Left ventricle myocardium superior (tissue), 1 donor: ENCODE measurements at regions not wholly inside any gene's neighbourhood (a gene's known extent, or its start where the extent isn't known, plus 50 kb on each side); places are given as distances from the start of the nearest gene placed in this dataset.
A peak's percentile ranks its signal among the peaks of the same experiment; 100 is the strongest.

Experiments
- ATAC-seq: fragments of 200-7000 bp; cut with Tn5 transposase; one replicate; pipeline ENCODE4 v1.9.1; 2020; ENCODE audit warnings: mild to moderate bottlenecking, moderate library complexity
- DNase-seq: peaks from one replicate; pipeline ENCODE4 v3.0.0-alpha.2; 2020
- intact Hi-C: fragments of 100-400 bp; cut with micrococcal nuclease; formaldehyde crosslinking; loops from one replicate; pipeline ENCODE4 v1.11.0; 2022
- donor health status: DM: no; HTN: yes; CAD: no; lungs with severe emphysema.

- no peak for DNase-seq
- ATAC-seq, result no peak
- intact Hi-C loops, result no loop called here
These were observed 78.7 kb upstream of the PROK2 start for GRCh38 chr3:71863563-71864190.

GRCh38 chr3:71862371-71863140 lies 77.6 kb upstream of the PROK2 start:
- intact Hi-C loops, result no loop called here
- DNase-seq (no peak), ATAC-seq (no peak)

- intact Hi-C loops, result no loop called here
- peak; percentile 73 for ATAC-seq
- DNase-seq, result no peak
These were observed 74.2 kb upstream of the PROK2 start for GRCh38 chr3:71859123-71859519.

GRCh38 chr3:71858503-71859122 lies 73.7 kb upstream of the PROK2 start:
- DNase-seq (no peak), ATAC-seq (no peak)
- intact Hi-C loops, result no loop called here

GRCh38 chr3:71857956-71858355 lies 73.0 kb upstream of the PROK2 start:
- no peak for ATAC-seq
- DNase-seq, result no peak
- intact Hi-C loops, result no loop called here

DNA sequence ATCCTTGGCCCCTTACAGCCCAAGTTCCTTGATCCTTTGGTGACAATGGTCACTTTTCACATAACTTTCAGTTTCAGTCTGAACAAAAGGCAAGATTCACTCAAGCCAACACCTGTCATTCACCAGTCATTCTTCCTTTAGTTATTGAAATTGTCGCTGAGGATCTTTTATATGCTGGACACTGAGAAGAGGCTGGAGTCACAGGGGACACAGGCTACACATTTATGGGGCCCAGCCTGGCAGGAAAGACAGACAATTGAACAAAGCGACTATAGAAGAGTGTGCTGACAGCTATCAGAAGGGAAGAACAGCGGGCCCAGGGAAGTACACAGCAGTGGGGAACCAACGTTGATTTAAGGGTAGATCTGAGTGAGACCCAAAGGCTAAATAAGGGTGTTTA lies 69.8 kb upstream of the PROK2 start:
- DNase-seq (no peak), ATAC-seq (no peak)
- intact Hi-C loops, result no loop called here

GRCh38 chr3:71854096-71854495 lies 69.1 kb upstream of the PROK2 start:
- no peak for DNase-seq

DNA sequence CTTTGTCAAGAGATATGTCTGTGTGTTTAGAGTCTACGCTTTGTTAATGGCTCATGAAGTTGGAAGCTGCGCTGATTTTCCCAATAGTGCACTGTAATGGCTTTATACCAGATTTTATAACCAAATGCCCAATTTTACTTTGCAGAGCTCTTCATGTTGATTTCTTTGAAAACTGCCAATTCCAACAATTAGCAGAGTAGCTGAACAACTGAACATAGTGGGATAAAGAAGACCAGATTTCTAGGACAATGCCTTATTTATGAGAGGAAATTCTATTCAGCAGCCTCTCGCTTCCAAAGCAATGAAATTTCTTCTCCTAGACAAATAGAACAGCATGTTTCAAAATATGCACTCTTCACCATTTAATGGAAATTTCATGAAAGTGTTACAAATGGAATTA lies 66.9 kb upstream of the PROK2 start:
- ATAC-seq, result no peak
- intact Hi-C loops, result no loop called here

More at GRCh38 chr3:71854096-71854495, 69.1 kb upstream of the PROK2 start:
- ATAC-seq, result no peak
- intact Hi-C loops, result no loop called here

DNA sequence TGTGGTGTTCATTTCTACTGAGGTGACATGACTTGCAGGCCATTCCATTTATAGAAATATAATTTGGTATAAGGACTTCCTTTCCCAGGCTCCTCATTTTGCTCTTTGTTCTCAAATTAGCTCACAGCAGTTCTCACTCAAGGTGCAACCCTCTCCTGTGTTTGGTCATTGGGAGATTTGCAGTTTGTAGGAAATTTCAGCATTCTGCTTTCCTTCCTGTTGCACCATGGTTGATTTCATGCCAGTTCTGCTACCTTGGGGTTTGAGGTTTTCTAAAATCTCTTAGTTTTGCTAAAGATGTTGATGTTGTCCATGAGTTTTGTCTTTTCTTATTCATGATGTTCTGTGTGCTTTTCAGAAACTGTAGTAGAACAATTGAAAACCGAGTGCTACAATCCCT lies 65.7 kb upstream of the PROK2 start:
- intact Hi-C loops, result no loop called here
- DNase-seq (no peak), ATAC-seq (no peak)

More for the DNA sequence above, 66.9 kb upstream of the PROK2 start:
- no peak for DNase-seq

- no peak for DNase-seq
- no peak for ATAC-seq
- intact Hi-C loops, result no loop called here
These were observed 64.7 kb upstream of the PROK2 start for GRCh38 chr3:71849681-71850080.

DNA sequence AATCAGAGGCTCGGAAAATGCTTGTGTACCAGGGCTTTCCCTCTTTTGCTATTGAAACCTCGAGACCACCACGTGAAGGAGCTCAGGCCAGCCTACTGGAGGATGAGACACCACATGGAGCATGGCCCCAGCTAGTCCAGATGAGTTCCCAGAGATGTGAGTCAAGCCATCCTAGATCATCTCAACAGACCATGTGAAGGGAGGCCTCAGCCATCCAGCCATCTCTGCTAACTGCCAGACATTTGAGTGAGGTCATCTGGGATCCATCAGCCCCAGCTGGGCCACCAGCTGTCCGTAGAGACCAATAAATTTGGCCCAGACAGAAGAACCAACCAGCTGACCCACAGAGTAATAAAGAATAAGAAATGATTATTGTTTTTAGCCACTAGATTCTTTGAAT lies 62.8 kb upstream of the PROK2 start:
- intact Hi-C loops, result no loop called here

DNA sequence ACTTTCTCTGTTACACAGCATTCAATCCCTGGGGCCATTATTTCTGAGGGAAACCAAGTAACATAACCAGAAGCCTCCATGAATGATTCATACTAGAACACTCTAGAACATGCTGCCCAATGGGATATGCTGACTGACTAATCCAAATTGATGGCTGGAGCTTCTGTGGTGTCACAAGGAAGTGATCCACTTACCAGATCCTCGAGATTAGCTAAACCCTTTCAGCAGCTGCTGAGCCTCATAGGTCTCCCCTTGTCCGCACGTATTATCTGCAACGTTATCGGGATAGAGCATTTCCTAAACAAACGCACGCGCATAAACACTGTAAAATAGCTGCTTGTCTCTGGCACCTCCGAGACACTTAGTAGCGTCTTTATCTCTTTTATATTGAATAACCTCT lies 61.2 kb upstream of the PROK2 start:
- ATAC-seq (no peak), DNase-seq (no peak)
- intact Hi-C loops, result no loop called here

More for the DNA sequence above, 62.8 kb upstream of the PROK2 start:
- ATAC-seq (no peak), DNase-seq (no peak)

- ATAC-seq (no peak), DNase-seq (no peak)
- intact Hi-C loops, result no loop called here
These were observed 58.1 kb upstream of the PROK2 start for GRCh38 chr3:71843071-71843470.

DNA sequence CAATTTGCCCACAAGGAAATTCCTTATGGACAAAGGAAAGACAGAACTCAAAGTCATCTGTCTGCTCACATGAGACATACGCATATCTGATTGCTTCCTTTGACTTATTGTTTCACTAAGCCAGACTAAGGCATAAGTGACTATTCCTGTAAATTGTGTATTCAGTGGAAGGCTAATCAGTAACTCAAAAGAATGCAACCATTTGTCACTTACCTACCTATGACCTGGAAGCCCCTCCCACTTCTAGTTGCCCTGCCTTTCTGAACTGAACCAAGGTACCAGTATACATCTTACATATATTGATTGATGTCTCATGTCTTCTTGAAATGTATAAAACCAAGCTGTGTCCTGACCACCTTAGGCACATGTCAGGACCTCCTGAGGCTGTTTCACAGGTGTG lies 53.5 kb upstream of the PROK2 start:
- no peak for ATAC-seq
- intact Hi-C loops, result no loop called here
- no peak for DNase-seq
